Right lobe of liver (tissue), 6 donors: ENCODE measurements at regions not wholly inside any gene's neighbourhood (a gene's known extent, or its start where the extent isn't known, plus 50 kb on each side); places are given as distances from the start of the nearest gene placed in this dataset.

Experiments
- ATAC-seq, 4 donors: fragments of 200-7000 bp; cut with Tn5 transposase; one replicate each; pipeline ENCODE4 v1.9.1; 2020; ENCODE audit warnings: mild to moderate bottlenecking in 4 of 4, moderate library complexity in 4 of 4
- DNase-seq, 3 donors: peaks; one replicate each; pipeline ENCODE4 v3.0.0-alpha.2; 2020
- H3K27ac ChIP-seq, 3 donors: fragments of 200-600 bp; one replicate each; pipeline ENCODE4 v1.8.0; 2022
- H3K27me3 ChIP-seq, 2 donors: fragments of 200-600 bp; one replicate each; pipeline ENCODE4 v1.8.0; 2022
- H3K36me3 ChIP-seq, 4 donors: fragments of 200-600 bp; sonication (generic) in 1 of 4; one replicate each; pipeline versions ENCODE4 v1.5.1 to v1.8.0; 2017 to 2022; ENCODE audit warnings: control low read depth in 1 of 4
- H3K4me1 ChIP-seq, 4 donors: fragments of 200-600 bp; sonication (generic) in 1 of 4; one replicate each; pipeline versions ENCODE4 v1.5.1 to v1.8.0; 2017 to 2022; ENCODE audit warnings: control low read depth in 1 of 4
- H3K4me3 ChIP-seq, 3 donors: fragments of 200-600 bp; one replicate each; pipeline ENCODE4 v1.8.0; 2022
- H3K9me3 ChIP-seq, 4 donors: fragments of 200-600 bp; sonication (generic) in 1 of 4; one replicate each; pipeline versions ENCODE4 v1.5.1 to v1.8.0; 2017 to 2022; ENCODE audit warnings: control low read depth in 1 of 4
- CTCF ChIP-seq, 4 donors: fragments of 200-600 bp in 3 of 4; fragments of 450-650 bp in 1 of 4; IDR thresholded peaks; one replicate each; pipeline versions ENCODE4 v1.5.1 to v1.8.0; 2016 to 2022; ENCODE audit warnings: antibody characterized with exemption in 4 of 4, mild to moderate bottlenecking in 2 of 4
- POLR2A ChIP-seq: fragments of 450-650 bp; IDR thresholded peaks from one replicate; pipeline ENCODE4 v1.6.1; 2017; ENCODE audit warnings: antibody characterized with exemption, mild to moderate bottlenecking
- WGBS: methylation state at CpG from one replicate; pipeline ENCODE4 v1.1.6; 2018; ENCODE audit warnings: low coverage, low lambda C conversion rate; ENCODE audit not compliant: insufficient coverage; ENCODE audit errors: missing lambda C conversion rate; 5-methylcytosine and 5-hydroxymethylcytosine counted together
- intact Hi-C, 2 donors: fragments of 100-400 bp; cut with DNase I; formaldehyde crosslinking; loops; one replicate each; pipeline versions ENCODE4 v1.11.2 to v1.14.1; 2022
- donor health status: DM: no; HTN: yes; CAD: no.
- donor health status: DM: no; HTN: no; CAD: no.
- donor health status: DM: no; HTN: no; CAD: no.
- donor health status: DM: no; HTN: yes; CAD: no.
- donor health status: DM: no; HTN: yes; CAD: no.

- intact Hi-C loops, result no loop called here
- Histone ChIP-seq H3K27me3 (no peaks in the 10 kb centered on the region), H3K9me3 (no peaks in the 10 kb centered on the region), H3K4me1 (no peaks in the 10 kb centered on the region), H3K27ac (no peak overlapping the region), H3K36me3 (no peaks in the 10 kb centered on the region), H3K4me3 (no peak overlapping the region)
- no peak for DNase-seq
- TF ChIP-seq POLR2A (no peak), CTCF (IDR thresholded peaks at IDR 0.05) (no peak)
- ATAC-seq, result no peak
- 33% methylated on average over 1 of the region's 1 CpG for WGBS
These were observed 290.1 kb downstream of the DUSP10 start for GRCh38 chr1:221451741-221452140.

- intact Hi-C loops, result no loop called here
These were observed 287.8 kb downstream of the DUSP10 start for GRCh38 chr1:221454096-221454495.

GRCh38 chr1:221456918-221457317, 285.0 kb downstream of the DUSP10 start:
- H3K4me1 ChIP-seq, result no peaks in the 10 kb centered on the region
- H3K36me3 ChIP-seq, result no peaks in the 10 kb centered on the region
- no peak overlapping the region for H3K27ac ChIP-seq
- H3K9me3 ChIP-seq, result no peaks in the 10 kb centered on the region
- no peak for DNase-seq
- ATAC-seq, result no peak
- WGBS, result 87% methylated on average over 4 of the region's 4 CpGs
- no peaks in the 10 kb centered on the region for H3K27me3 ChIP-seq
- no peak overlapping the region for H3K4me3 ChIP-seq
- TF ChIP-seq POLR2A, result no peak
- no peak for TF ChIP-seq CTCF (IDR thresholded peaks at IDR 0.05)
- intact Hi-C loops, result no loop called here

More at GRCh38 chr1:221454096-221454495, 287.8 kb downstream of the DUSP10 start:
- no peak for TF ChIP-seq CTCF (IDR thresholded peaks at IDR 0.05)
- no peak for TF ChIP-seq POLR2A
- H3K27me3 ChIP-seq, result no peaks in the 10 kb centered on the region
- no peaks in the 10 kb centered on the region for H3K4me1 ChIP-seq
- no peak overlapping the region for H3K4me3 ChIP-seq
- H3K27ac ChIP-seq, result no peak overlapping the region
- no peak for ATAC-seq
- no peaks in the 10 kb centered on the region for H3K9me3 ChIP-seq
- H3K36me3 ChIP-seq, result no peaks in the 10 kb centered on the region
- DNase-seq, result no peak
- WGBS, result 83% methylated on average over 2 of the region's 2 CpGs

- DNase-seq (no peak), ATAC-seq (peak in 1 of 4 donors; percentile 32)
- intact Hi-C loops, result no loop called here
These were observed 284.0 kb downstream of the DUSP10 start for GRCh38 chr1:221457685-221458446.

More at GRCh38 chr1:221457685-221458446, 284.0 kb downstream of the DUSP10 start:
- WGBS, result 73% methylated on average over 7 of the region's 7 CpGs
- H3K27me3 ChIP-seq, result no peaks in the 10 kb centered on the region
- TF ChIP-seq CTCF (IDR thresholded peaks at IDR 0.05) (no peak), POLR2A (no peak)
- H3K9me3 ChIP-seq, result no peaks in the 10 kb centered on the region
- H3K4me3 ChIP-seq, result no peak overlapping the region
- H3K36me3 ChIP-seq, result no peaks in the 10 kb centered on the region
- no peaks in the 10 kb centered on the region for H3K4me1 ChIP-seq
- H3K27ac ChIP-seq, result no peak overlapping the region
